Brain microvascular endothelial cell (primary cell): ENCODE measurements at regions not wholly inside any gene's neighbourhood (a gene's known extent, or its start where the extent isn't known, plus 50 kb on each side); places are given as distances from the start of the nearest gene placed in this dataset.

Experiments
- DNase-seq: peaks from one replicate; pipeline ENCODE4 v3.0.0-alpha.2; 2020
- H3K27ac ChIP-seq: fragments of 250-450 bp; sonication (Bioruptor Pico); 2 replicates; pipeline ENCODE4 v1.5.1; 2020; ENCODE audit warnings: mild to moderate bottlenecking, moderate library complexity
- H3K27me3 ChIP-seq: fragments of 250-450 bp; sonication (Bioruptor Pico); replicated peaks from 2 replicates; pipeline ENCODE4 v1.5.1; 2020; ENCODE audit warnings: mild to moderate bottlenecking
- H3K36me3 ChIP-seq: fragments of 250-450 bp; sonication (Bioruptor Pico); replicated peaks from 2 replicates; pipeline ENCODE4 v1.5.1; 2020; ENCODE audit warnings: mild to moderate bottlenecking
- H3K4me3 ChIP-seq: 2 replicates; pipeline ENCODE4 v1.5.1; 2011; ENCODE audit warnings: low read depth, mild to moderate bottlenecking, control low read depth, low read length, moderate library complexity
- in situ Hi-C: cut with HindIII; loops from 2 replicates; pipeline ENCODE4 v1.10.0; 2017; ENCODE audit warnings: low sequenced_read_pairs, low pct_ligation_motif_present
- TF ChIP-seq, protein P1 (sequence below): IDR thresholded peaks from 2 replicates; pipeline ENCODE4 v1.5.1; 2011; ENCODE audit warnings: low read depth, mild to moderate bottlenecking, moderate library complexity, low read length, control low read depth, inconsistent platforms; ENCODE audit errors: missing control alignments

DNA sequence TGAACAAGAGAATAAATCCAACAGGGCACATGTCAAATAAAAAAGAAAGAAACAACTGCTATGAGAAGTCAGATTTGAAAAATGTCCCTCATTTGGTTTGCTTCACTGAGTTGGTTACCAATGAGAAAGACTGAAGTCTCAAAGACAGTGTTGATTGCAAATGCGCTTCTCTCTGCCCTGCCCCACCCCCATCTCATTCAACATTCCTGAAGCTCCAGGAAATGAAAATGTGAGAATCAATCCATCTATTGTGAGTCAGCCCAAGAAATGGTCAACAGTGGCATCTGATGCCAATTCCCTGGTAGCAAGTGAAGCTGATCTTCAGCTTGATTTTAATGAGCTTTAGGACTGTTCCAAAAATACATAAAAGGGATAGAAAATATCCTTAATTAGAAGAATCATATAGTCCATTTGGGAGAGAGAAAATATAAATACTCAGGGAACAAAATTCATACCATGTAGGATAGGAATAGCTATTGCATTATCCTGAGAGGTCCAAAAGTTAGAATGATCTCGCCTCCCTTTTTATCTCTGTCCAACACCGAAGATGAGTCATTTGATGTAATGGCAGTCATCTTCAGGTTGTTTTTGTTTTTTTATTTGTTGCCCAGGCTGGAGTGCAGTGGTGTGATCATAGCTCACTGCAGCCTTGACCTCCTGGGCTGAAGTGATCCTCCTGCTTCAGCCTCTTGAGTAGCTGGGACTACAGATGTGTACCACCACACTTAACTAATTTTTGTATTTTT lies 200.3 kb upstream of the UMPS start:
- in situ Hi-C loops = no loop called here
- Histone ChIP-seq H3K27me3 (no peaks in the 10 kb centered on the region), H3K27ac (no peak overlapping the region), H3K4me3 (no peak overlapping the region), H3K36me3 (no peaks in the 10 kb centered on the region)
- TF ChIP-seq, protein P1, sequence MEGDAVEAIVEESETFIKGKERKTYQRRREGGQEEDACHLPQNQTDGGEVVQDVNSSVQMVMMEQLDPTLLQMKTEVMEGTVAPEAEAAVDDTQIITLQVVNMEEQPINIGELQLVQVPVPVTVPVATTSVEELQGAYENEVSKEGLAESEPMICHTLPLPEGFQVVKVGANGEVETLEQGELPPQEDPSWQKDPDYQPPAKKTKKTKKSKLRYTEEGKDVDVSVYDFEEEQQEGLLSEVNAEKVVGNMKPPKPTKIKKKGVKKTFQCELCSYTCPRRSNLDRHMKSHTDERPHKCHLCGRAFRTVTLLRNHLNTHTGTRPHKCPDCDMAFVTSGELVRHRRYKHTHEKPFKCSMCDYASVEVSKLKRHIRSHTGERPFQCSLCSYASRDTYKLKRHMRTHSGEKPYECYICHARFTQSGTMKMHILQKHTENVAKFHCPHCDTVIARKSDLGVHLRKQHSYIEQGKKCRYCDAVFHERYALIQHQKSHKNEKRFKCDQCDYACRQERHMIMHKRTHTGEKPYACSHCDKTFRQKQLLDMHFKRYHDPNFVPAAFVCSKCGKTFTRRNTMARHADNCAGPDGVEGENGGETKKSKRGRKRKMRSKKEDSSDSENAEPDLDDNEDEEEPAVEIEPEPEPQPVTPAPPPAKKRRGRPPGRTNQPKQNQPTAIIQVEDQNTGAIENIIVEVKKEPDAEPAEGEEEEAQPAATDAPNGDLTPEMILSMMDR = no peak
- peak; percentile 2 for DNase-seq

DNA sequence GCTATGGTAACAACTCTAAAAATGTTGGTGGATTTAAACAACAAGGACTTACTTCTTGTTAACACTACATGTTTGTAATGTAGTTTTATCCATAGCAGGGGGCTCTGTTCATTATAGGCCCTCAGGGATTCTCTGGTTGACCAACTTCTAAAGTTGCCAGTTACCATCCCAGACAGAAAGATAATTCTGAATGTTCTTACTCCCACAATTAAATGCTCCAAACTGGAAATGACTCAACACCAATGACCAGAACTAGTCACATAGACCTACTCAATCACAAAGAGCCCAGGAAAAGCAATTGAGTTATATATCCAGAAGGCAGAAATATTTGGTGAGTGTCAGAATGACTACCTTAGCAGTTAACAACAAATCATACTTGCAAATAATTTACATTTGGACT lies 199.3 kb upstream of the UMPS start:
- Histone ChIP-seq H3K27me3 (no peaks in the 10 kb centered on the region), H3K4me3 (no peak overlapping the region), H3K27ac (no peak overlapping the region), H3K36me3 (no peaks in the 10 kb centered on the region)
- TF ChIP-seq, protein P1 = no peak
- DNase-seq = no peak
- in situ Hi-C loops = no loop called here

DNA sequence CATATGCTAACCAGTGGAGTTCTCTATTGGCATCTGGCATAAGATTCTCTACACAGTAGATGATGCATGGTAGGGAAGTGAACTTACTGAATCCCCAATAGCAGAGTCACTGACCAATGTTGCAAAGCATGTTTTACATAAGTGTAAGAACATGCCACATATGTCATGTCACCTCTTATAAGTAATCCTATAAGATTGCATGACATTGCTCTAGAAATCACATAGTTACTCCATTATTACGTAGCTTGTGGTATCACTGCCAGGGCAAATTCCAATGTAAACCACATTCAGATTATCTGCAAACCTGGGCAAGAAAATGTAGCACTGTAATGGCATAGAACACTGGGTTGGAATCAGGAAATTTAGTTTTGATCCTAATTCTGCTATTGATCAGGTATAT lies 198.2 kb upstream of the UMPS start:
- no peak overlapping the region for H3K27ac ChIP-seq
- no peak overlapping the region for H3K4me3 ChIP-seq
- no peaks in the 10 kb centered on the region for H3K27me3 ChIP-seq
- no peak for DNase-seq
- in situ Hi-C loops = no loop called here
- TF ChIP-seq, protein P1 = no peak
- H3K36me3 ChIP-seq = no peaks in the 10 kb centered on the region

DNA sequence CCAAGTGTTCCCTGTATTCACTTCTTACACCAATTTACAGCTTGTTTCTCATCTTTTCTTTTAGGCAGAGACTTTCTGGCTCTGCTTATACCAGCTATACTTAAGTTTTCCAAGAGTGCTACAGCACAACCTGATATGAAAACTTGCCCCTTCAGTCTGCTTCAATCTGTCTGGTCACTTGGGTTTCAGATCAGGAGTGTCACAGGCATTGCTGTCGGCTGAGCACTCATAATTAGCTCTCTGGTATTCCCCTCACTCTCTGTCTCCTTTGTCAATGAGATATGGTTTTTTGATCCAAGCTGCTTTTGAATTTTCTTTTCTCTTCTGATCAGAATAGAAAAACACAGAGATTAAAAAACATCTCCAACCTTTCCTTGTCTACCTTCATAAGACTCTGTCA lies 194.9 kb upstream of the UMPS start:
- TF ChIP-seq, protein P1 = no peak
- Histone ChIP-seq H3K36me3 (no peaks in the 10 kb centered on the region), H3K4me3 (no peak overlapping the region), H3K27ac (no peak overlapping the region), H3K27me3 (no peaks in the 10 kb centered on the region)
- no peak for DNase-seq
- in situ Hi-C loops = no loop called here

DNA sequence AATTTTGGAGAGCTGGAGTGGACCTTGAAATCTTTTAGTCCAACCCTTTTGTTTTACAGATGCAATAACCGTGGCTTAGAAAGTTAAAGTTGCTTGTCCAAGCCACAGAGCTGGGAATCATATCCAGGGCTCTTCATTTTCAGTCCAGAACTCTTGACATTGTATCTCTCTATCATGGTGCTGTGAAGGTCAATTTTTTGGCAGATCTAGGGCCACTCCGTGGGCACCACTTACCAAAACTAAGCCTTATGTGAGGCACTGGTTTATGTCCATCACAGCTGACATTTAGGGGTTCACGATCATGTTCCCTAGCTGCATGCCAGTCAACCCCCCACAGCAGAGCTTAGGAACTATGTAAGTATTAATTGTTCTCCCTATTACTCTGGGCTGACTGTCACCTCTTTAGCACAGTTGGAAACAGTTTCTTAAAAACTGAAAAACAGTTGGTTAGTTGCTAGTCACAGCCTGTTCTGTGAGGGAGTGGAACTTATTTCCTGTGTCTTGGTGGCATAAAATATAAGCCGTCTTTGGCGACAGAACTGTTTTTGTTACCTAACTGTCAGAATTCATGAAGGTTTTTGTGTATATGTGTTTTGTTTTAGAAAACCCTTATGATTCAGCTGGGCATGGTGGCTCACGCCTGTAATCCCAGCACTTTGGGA lies 189.6 kb upstream of the UMPS start:
- no peak overlapping the region for H3K27ac ChIP-seq
- no peaks in the 10 kb centered on the region for H3K36me3 ChIP-seq
- H3K27me3 ChIP-seq = peaks cover 2% of the 10 kb centered on the region
- no peak for DNase-seq
- TF ChIP-seq, protein P1 = no peak
- in situ Hi-C loops = no loop called here
- no peak overlapping the region for H3K4me3 ChIP-seq
